GM12892 (cell line): ENCODE measurements at regions not wholly inside any gene's neighbourhood (a gene's known extent, or its start where the extent isn't known, plus 50 kb on each side); places are given as distances from the start of the nearest gene placed in this dataset.

Experiments used
- POLR2A ChIP-seq: IDR thresholded peaks from 2 replicates; pipeline ENCODE4 v1.6.1; 2011; ENCODE audit warnings: low read depth, low read length, control low read depth
- POLR2AphosphoS5 ChIP-seq: IDR thresholded peaks from 2 replicates; pipeline ENCODE4 v1.6.1; 2011; ENCODE audit warnings: low read depth, low read length, control low read depth
- TAF1 ChIP-seq: IDR thresholded peaks from 2 replicates; pipeline ENCODE4 v1.6.1; 2011; ENCODE audit warnings: low read depth, mild to moderate bottlenecking, control low read depth, low read length, borderline replicate concordance

DNA sequence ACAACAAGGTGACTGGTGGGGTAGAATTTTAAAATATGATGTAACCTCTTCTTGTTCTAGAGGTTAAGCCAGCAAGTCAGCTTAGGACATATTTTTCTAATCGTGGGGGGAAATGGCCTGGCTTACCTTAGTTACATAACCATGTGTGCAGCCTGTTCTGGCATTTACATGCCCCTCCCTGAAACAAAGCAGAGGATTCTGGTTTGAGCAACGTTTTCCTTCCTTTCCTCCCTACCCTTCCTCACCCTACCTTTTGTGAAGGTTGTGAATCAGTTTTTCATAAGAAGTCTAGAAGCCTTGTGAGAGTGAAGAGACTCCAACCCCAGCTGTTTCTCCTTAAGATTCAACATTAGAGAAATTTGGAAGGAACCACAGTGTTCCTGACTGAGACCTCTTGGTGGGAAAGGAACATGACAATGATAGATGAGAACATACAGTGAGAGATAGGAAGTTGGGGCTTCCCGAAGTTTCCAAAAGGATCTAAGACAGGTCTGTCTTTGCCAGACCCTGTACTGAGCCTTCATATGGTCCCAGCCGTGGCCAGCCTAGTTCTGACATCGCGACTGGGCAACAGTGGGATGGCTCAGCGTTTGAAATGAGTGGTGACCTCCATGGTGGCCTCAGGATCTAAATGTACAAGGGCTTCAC is 365.2 kb downstream of the SPATA31D1 start:
- no peak for TF ChIP-seq TAF1
- no peak for TF ChIP-seq POLR2A
- no peak for TF ChIP-seq POLR2AphosphoS5
